Activated CD4-positive, alpha-beta T cell treated with anti-CD3 and anti-CD28 coated beads, Interleukin-2, Interleukin-6, amounts not matched to agents 100 ng/mL and 50 ng/mL, durations not matched to agents 16 hours and 8 hours (primary cell): ENCODE measurements at regions not wholly inside any gene's neighbourhood (a gene's known extent, or its start where the extent isn't known, plus 50 kb on each side); places are given as distances from the start of the nearest gene placed in this dataset.

Source experiments
- DNase-seq: peaks from one replicate; pipeline ENCODE4 v3.0.0-alpha.2; 2020

- no peak for DNase-seq
Measured at GRCh38 chr11:32039149-32039548, 51.7 kb upstream of the RCN1 start.

DNA sequence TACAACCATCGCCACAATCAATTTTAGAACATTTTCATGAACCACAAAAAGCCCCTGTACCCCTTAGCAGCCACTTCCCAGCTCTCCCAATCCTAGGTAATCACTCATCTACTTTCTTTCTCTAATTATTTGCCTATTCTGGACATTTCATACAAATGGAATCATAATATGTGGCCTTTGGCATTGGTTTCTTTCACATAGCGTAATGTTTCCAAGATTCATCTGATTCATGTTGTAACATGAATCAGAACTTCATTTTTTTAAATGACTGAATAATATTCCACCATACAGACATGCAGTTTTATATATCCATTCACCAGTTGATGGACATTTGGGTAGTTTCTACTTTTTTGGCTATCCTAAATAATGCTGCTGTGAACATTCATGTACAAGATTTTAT, 56.2 kb upstream of the RCN1 start:
- DNase-seq: no peak

DNA sequence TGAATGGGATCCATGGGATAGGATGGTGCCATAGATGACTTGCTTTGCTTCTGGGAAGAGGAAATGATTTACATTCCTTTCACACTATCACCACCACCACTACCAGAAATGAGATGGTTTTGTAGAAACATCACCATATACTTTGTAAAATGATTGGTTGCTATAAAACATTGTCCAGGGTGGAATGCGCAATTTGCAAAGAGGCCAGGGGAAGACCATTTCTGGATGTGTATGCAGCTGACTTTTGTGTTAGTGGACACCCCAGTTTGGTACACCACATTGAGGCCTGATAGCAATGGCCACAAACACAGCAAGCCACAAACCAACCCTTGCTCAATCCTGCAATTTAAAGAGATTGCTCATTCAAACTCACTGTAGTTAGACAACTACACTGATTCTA, 56.7 kb upstream of the RCN1 start:
- DNase-seq: peak; percentile 6

- no peak for DNase-seq
Measured at GRCh38 chr11:32033491-32033890, 57.4 kb upstream of the RCN1 start.

- peak; percentile 39 for DNase-seq
Measured at GRCh38 chr11:32033067-32033466, 57.8 kb upstream of the RCN1 start.

DNA sequence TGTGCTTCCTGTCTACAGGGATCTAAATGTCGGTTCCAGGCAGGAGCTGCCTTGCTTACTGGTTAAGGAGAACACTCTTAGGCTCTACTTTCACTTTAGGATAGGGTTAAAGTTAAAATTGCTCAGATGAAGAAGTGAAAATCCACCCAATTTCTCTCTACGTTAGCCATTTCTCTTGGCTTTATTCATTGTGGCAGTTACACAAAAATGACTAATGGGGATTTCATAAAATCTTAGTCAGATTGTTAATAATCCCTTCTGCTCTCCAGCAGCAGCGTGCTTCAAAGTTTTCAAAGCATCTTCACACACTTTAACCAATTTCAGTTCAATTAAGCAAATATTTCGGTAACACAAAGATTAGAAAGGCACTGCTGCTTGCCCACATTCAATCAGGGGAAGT, 58.4 kb upstream of the RCN1 start:
- DNase-seq: peak; percentile 14

DNA sequence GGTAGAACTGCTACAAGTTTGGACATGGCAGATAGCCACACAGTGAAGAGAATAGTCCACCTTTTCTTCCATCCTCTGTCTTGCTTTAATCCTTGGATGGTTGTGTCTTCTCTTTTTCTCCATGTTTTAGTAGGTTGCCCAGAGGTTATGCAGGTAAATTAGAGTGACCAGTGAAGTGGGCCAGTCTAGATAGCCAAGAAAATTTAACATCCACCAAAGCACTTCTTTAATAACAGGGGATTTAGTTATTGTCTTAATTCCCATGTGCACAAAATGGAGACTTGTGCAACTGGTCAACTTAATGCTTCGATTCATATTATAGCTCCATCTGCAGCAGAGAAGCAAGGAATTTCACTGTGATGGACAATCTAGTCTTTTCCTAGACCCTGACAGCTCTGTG, 58.8 kb upstream of the RCN1 start:
- DNase-seq: no peak

GRCh38 chr11:32030875-32031503, 59.9 kb upstream of the RCN1 start:
- no peak for DNase-seq

GRCh38 chr11:32029721-32030120, 61.2 kb upstream of the RCN1 start:
- no peak for DNase-seq

DNA sequence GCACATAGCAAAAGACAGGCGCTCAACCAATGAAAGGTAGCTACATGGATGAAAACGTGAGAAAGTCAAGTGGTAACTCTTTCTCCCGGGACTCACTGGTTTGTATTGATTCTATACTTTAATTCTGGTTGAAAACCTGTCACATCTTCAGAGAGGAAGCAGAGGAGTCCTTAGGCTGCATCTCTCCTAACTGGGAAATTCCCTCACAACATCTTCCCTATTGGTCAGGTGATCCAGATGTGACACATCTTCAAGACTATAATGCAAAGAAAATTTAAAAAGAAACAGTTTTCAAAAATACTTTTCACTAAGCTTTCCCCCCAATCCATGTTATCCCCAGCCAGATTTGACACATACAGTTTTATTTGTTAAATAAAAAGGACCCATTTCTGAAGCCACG, 62.7 kb upstream of the RCN1 start:
- no peak for DNase-seq

GRCh38 chr11:32026766-32027165, 64.1 kb upstream of the RCN1 start:
- DNase-seq: no peak

- no peak for DNase-seq
Measured at GRCh38 chr11:32024948-32025347, 65.9 kb upstream of the RCN1 start.

GRCh38 chr11:32023370-32024305, 67.2 kb upstream of the RCN1 start:
- no peak for DNase-seq

GRCh38 chr11:32018672-32019071, 72.2 kb upstream of the RCN1 start:
- DNase-seq: no peak

DNA sequence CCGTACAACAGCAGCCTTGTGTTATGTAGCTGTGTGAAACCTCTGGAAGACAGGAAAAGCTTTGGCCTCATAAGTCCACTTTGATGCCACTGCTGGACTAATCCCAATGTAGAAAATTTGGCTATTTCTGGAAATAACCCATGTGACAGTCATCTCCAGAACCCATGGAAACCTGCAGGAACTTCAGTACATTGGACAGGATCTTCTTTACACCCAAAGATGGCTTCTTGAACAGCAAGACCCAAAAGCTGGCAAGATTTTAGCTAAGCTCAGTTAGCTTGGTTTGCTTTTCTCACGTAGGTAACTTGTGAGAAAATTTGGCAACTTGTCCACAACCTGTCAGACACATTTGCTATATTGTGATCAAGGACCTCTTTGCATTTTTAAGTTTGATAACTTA, 74.8 kb upstream of the RCN1 start:
- no peak for DNase-seq

DNA sequence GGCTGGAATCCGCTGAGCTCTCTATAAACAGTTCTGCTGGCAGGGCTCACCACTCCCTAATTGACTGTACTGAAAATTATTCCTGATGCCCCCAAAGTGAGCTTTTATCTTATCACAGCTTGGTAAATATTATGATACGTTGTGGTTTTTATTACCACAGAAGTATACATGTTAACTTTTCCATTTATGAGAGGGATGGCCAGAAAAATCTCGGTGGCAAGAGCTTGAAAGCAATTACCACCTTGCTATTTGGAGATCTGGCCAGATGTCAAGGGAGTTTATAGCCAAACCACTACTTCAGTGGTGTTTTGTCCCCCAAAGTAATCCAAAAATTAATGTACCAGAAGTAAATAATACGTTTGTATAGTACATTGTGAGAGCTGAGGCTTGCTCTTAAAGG, 75.4 kb upstream of the RCN1 start:
- no peak for DNase-seq

- no peak for DNase-seq
Measured at GRCh38 chr11:32013603-32014002, 77.3 kb upstream of the RCN1 start.

DNA sequence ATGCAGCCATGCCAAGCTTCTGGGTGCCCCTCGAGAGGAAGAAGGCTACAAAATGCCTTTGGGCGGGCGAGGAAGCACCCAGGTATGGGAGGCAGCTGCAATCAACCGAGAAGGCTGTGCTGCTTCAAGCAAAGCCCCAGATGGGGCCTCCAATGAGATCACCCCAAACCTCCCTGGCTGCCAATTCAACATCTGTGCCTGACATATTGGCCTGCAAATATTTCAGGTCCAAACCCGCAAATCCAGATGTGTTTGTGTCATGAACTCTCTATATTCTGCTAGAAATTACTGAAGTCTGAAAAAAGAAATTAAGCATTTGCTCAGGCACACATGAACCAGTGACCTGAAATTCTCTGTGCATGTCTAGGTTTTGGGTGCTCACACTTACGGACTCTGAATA, 78.8 kb upstream of the RCN1 start:
- DNase-seq: no peak

DNA sequence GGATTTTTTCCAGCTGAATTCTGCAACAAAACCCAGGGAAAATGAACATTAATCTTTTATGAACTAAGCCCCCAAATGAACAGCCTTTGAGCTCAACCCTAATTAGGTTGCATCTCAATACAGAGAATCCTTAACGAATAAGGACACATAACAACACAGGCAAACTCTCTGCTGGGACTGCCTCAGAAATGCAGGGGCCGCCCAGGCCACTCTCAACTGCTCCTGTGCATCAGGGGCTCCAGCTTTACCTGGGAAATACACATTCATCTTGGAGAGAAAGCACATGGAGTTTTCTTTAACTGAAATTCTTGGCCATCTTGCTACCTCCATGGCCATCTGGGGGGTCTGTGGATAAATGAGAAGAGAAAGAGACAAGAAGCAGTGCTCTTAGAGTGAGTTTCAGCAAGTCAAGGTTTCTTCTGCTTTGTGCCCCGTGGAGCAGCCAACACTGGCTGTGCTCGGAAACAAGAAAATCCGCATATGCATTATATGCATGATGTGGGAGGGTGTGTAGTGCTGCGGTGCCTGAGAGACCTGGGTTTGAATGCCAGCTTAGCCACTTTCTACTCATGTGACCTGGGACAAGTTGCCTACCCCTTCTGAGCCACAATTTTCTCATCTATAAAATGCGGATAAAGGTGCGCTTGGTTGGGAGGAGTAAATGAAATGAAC, 81.9 kb upstream of the RCN1 start:
- no peak for DNase-seq

DNA sequence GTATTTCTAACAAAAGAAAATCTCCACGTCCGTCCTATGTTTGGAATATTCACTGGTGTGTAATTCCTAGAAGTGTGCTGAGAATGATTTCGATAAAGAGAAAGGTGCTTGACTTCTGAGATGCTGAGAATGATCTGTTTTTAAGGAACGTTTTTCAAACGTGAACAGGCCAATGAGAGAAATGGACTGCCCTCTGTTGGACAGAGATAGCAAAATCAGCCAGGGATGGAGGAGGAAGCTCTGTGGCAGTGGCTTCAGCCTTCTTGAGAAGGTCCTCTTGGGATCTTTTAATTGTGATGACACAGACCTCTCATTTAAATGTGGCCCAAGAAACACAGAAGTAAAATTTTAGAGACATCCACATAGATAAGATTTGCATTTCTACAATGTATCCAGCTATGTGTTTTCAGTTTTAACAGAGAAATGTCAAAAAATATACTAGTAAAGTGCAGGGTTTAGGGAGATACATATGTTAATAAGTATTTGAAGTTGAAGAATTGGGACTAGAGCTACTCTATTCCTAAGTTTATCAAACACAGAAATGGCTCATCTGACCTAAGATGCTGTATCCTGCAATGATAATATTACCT, 84.0 kb upstream of the RCN1 start:
- DNase-seq: peak; percentile 46

- DNase-seq: no peak
Measured at GRCh38 chr11:32005786-32006416, 85.0 kb upstream of the RCN1 start.

DNA sequence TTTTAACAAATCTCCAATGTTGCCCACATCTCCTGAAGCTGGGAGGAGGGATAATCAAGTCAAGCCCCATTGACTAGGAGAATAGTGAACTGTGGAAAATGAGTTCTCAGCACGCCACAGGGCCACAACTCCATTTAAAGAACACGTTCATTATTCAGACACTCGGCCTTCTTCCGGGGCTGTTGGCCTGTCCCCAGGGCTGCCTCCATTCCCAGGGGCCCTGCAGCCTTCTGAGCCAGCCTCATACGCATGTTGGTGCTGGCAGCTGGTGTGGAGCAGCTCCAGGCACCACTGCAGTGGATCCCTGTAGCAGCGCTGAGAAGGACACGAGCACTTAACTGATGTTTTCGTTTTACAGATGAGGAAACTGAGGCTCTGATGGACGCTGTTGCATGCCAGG, 87.5 kb upstream of the RCN1 start:
- DNase-seq: no peak

- no peak for DNase-seq
Measured at GRCh38 chr11:32002311-32002710, 88.6 kb upstream of the RCN1 start.
